Ishikawa (cell line): ENCODE measurements at regions not wholly inside any gene's neighbourhood (a gene's known extent, or its start where the extent isn't known, plus 50 kb on each side); places are given as distances from the start of the nearest gene placed in this dataset.

Experiments used
- CEBPB ChIP-seq: IDR thresholded peaks from 2 replicates; pipeline ENCODE4 v1.6.1; 2012
- CREB1 ChIP-seq: IDR thresholded peaks from 2 replicates; pipeline ENCODE4 v1.6.1; 2012; ENCODE audit warnings: low read depth
- EGR1 ChIP-seq: IDR thresholded peaks from 2 replicates; pipeline ENCODE4 v1.6.1; 2012
- EP300 ChIP-seq: IDR thresholded peaks from 2 replicates; pipeline ENCODE4 v1.6.1; 2012; ENCODE audit warnings: borderline replicate concordance
- FOXM1 ChIP-seq: IDR thresholded peaks from 2 replicates; pipeline ENCODE4 v1.6.1; 2012; ENCODE audit warnings: low read depth, borderline replicate concordance
- RAD21 ChIP-seq: IDR thresholded peaks from 2 replicates; pipeline ENCODE4 v1.6.1; 2012; ENCODE audit warnings: low read depth
- TAF1 ChIP-seq: IDR thresholded peaks from 2 replicates; pipeline ENCODE4 v1.6.1; 2012; ENCODE audit warnings: low read depth, mild to moderate bottlenecking
- TCF12 ChIP-seq: IDR thresholded peaks from 2 replicates; pipeline ENCODE4 v1.6.1; 2012; ENCODE audit warnings: low read depth
- TEAD4 ChIP-seq: IDR thresholded peaks from 2 replicates; pipeline ENCODE4 v1.6.1; 2012
- YY1 ChIP-seq: IDR thresholded peaks from 2 replicates; pipeline ENCODE4 v1.6.1; 2012; ENCODE audit warnings: low read depth
- ZBTB7A ChIP-seq: IDR thresholded peaks from 2 replicates; pipeline ENCODE4 v1.6.1; 2012; ENCODE audit warnings: low read depth
- TF ChIP-seq, protein P1 (sequence below): IDR thresholded peaks from 2 replicates; pipeline ENCODE4 v1.6.1; 2012; ENCODE audit warnings: low read depth, mild to moderate bottlenecking
- TF ChIP-seq, protein P2 (sequence below): IDR thresholded peaks from 2 replicates; pipeline ENCODE4 v1.6.1; 2012
- TF ChIP-seq, protein P3 (sequence below): IDR thresholded peaks from 2 replicates; pipeline ENCODE4 v1.6.1; 2012

DNA sequence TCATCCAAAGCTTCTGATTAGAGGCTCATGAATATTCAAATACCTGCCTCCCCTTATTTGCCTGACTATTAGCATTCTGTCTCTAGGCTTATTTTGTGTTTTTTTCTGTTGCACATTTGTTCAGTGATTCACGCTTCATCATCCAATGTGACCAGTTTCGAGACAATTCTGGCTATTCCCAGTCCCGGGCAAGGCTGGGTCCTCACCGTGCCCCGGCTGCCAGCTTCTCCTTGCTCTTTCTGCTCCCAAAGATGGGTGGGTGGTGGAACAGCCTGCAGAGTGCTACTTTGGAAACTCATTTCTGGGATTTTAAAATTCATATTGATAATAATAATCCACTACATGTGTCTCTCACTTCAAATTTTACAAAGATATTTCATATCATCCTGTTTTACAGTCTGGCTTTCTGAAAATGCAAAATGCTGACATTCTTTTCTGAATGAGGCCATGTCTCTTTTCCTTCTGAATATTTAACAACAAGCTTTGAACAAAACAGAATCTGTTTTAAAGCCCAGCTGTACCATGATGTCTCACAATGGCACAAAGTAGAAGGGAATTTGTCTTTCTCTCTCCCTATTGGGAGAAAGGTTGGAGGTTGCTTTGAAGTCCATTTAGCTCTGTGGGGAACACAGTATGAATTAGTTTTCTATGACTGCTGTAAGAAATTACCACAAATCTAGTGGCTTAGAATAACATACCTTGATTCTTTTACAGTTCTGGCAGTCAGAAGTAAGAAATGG, 116.9 kb upstream of the CDH13 start:
- TF ChIP-seq RAD21 (no peak), TEAD4 (no peak), YY1 (no peak), EP300 (no peak), CREB1 (no peak)
- TF ChIP-seq, protein P1, sequence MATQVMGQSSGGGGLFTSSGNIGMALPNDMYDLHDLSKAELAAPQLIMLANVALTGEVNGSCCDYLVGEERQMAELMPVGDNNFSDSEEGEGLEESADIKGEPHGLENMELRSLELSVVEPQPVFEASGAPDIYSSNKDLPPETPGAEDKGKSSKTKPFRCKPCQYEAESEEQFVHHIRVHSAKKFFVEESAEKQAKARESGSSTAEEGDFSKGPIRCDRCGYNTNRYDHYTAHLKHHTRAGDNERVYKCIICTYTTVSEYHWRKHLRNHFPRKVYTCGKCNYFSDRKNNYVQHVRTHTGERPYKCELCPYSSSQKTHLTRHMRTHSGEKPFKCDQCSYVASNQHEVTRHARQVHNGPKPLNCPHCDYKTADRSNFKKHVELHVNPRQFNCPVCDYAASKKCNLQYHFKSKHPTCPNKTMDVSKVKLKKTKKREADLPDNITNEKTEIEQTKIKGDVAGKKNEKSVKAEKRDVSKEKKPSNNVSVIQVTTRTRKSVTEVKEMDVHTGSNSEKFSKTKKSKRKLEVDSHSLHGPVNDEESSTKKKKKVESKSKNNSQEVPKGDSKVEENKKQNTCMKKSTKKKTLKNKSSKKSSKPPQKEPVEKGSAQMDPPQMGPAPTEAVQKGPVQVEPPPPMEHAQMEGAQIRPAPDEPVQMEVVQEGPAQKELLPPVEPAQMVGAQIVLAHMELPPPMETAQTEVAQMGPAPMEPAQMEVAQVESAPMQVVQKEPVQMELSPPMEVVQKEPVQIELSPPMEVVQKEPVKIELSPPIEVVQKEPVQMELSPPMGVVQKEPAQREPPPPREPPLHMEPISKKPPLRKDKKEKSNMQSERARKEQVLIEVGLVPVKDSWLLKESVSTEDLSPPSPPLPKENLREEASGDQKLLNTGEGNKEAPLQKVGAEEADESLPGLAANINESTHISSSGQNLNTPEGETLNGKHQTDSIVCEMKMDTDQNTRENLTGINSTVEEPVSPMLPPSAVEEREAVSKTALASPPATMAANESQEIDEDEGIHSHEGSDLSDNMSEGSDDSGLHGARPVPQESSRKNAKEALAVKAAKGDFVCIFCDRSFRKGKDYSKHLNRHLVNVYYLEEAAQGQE, result no peak

DNA sequence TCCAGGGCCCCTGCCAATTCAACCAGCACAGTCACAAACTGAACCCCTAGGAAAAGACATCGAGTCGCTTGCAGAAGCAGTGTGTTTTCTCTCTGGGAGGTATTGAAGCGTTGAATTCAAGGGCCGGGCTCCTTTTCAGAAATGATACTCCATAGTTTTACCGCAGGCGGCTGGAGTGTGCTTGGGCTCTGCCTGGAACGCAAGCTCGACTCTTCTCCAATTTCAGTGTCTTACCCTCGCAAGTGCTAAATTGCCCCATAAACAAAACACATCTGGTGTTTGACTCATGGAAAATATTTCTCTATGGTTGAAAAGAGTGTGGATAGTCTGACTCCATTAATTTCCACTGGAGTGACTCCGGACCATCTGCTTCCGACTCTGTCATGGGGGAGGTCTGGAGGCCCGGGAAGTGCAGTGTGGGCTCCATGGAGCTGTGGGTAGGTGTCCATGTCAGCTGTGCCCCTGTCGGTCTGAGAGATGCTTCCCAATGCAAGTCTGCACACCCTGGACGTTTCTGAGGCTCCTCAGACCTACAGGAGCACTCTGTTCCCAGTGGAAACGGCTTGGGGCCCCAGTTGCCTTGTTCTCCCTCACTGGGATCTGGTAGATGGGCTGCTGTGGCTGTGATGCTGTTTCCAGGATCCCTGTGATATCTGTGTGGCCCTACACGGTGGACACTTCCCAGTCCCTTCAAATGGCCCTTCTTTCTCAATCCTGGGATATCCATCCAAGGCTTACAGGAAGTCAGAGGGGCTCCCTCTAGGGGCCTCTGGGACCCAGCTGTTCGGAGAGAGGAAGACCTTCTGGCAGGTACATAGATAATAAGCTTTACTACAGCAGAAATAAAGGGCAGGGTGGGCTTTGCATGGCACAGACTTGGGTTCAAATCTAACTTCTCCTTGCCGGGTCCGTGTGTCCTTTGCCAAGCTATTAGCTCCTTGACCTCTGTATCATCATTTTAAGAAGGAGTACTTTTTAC, 119.8 kb upstream of the CDH13 start:
- TF ChIP-seq, protein P1, result no peak
- TF ChIP-seq FOXM1 (no peak), TCF12 (no peak), RAD21 (no peak), EGR1 (no peak), EP300 (no peak), CREB1 (no peak)

DNA sequence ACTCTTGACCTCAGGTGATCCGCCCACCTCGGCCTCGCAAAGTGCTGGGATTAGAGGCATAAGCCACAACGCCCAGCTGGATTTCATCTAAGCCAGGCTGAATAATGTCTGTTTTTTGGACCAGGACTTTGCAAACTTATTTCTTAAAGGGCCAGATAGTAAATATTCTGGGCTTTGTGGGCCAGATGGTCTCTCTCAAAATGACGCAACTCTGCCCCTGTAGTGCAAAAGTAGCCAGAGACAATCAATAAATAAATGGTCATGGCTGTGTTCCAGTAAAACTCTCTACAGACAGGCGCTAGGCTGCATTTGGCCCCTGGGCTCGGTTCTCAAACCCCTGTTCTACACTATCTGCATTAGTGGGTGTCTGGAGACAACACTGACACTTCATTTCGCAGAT, 121.9 kb upstream of the CDH13 start:
- no peak for TF ChIP-seq TAF1
- TF ChIP-seq EP300, result no peak
- TF ChIP-seq TEAD4, result no peak
- TF ChIP-seq RAD21, result no peak
- TF ChIP-seq EGR1, result no peak
- TF ChIP-seq ZBTB7A, result no peak
- TF ChIP-seq, protein P2, sequence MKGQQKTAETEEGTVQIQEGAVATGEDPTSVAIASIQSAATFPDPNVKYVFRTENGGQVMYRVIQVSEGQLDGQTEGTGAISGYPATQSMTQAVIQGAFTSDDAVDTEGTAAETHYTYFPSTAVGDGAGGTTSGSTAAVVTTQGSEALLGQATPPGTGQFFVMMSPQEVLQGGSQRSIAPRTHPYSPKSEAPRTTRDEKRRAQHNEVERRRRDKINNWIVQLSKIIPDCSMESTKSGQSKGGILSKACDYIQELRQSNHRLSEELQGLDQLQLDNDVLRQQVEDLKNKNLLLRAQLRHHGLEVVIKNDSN, result no peak
- no peak for TF ChIP-seq CREB1
- TF ChIP-seq TCF12, result no peak
- TF ChIP-seq FOXM1, result no peak
- TF ChIP-seq, protein P3, sequence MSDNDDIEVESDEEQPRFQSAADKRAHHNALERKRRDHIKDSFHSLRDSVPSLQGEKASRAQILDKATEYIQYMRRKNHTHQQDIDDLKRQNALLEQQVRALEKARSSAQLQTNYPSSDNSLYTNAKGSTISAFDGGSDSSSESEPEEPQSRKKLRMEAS, result no peak
- TF ChIP-seq YY1, result no peak
- TF ChIP-seq, protein P1, result no peak

DNA sequence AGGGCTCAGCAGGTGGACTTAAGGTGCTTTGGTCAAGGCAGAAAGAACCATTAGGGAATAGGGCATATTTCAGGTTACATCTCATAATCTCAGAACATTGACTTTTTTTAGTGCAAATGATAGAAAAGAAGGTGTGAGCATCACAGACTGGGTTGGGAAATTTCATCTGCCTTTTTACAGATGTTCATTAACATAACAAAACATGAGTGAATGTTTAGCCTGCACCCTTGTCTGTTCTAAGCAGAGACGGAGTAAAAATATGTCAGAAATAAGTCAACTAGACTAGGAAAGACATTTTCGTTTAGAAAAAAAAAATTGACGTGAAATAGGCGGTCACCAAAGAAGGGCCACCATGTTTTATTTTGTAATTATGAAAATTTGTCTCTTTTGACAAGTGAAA, 127.5 kb upstream of the CDH13 start:
- TF ChIP-seq CREB1 (no peak), TAF1 (no peak), FOXM1 (no peak), CEBPB (no peak), YY1 (no peak), ZBTB7A (no peak)

DNA sequence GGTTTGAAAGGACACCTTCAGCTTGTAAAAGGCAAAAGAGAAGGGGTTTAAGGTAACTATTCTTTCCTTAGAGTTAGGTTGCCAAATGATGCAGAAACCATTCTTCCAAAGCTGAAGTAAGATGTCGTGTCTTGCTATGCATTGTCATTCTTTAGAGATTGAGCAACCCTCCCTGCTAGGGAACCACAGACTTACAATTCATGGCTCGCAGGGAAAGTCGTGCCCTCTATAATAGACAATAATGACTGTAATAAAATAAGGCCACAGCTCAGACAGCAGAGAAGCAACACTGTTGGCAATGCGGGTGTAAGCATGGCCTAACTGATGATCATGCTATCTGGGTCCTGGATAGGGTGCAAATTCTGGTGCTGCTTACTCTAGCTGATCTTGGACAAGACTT, 129.6 kb upstream of the CDH13 start:
- TF ChIP-seq TCF12 (no peak), YY1 (no peak), TEAD4 (no peak), EGR1 (no peak)
- TF ChIP-seq, protein P3, result no peak
